A673 (cell line): ENCODE measurements at regions not wholly inside any gene's neighbourhood (a gene's known extent, or its start where the extent isn't known, plus 50 kb on each side); places are given as distances from the start of the nearest gene placed in this dataset.

ENCODE experiments used
- BruUV-seq: library from RNA; stranded (reverse); fragments of 400-500 nt; replicated peaks from 2 replicates; lab custom pipeline; 2021; lab: Mats Ljungman, UMichigan
- CTCF ChIA-PET: fragments of 300-600 bp; sonication (Branson Sonifier 250); formaldehyde crosslinking; loops from one replicate; lab custom pipeline; 2022; ENCODE audit warnings: antibody characterized with exemption; lab: Charles Lee
- POLR2A ChIA-PET: fragments of 300-600 bp; sonication (Branson Sonifier 250); formaldehyde crosslinking; loops from one replicate; lab custom pipeline; 2022; ENCODE audit warnings: antibody characterized with exemption; ENCODE audit not compliant: low non-redundant PET; lab: Charles Lee
- DNase-seq: peaks from one replicate; pipeline ENCODE4 v3.0.0-alpha.2; 2015; ENCODE audit warnings: low spot score
- H3K27ac ChIP-seq: fragments of 200-600 bp; sonication (generic); 2 replicates; pipeline ENCODE4 v1.5.1; 2016; ENCODE audit warnings: mixed run types, low read depth, mild to moderate bottlenecking, mixed read lengths, antibody characterized with exemption, low read length; ENCODE audit not compliant: poor library complexity, severe bottlenecking
- H3K27me3 ChIP-seq: fragments of 200-600 bp; sonication (generic); replicated peaks from 2 replicates; pipeline ENCODE4 v1.6.1; 2017; ENCODE audit warnings: mixed run types, low read depth, mild to moderate bottlenecking, mixed read lengths, antibody characterized with exemption, low read length; ENCODE audit not compliant: insufficient read depth, poor library complexity
- H3K36me3 ChIP-seq: fragments of 200-600 bp; sonication (generic); 2 replicates; pipeline ENCODE4 v1.6.1; 2016; ENCODE audit warnings: mixed run types, mild to moderate bottlenecking, mixed read lengths, antibody characterized with exemption, low read length; ENCODE audit not compliant: insufficient read depth, poor library complexity, severe bottlenecking
- H3K4me1 ChIP-seq: fragments of 200-600 bp; sonication (generic); 2 replicates; pipeline ENCODE4 v1.6.1; 2017; ENCODE audit warnings: mixed run types, mild to moderate bottlenecking, mixed read lengths, antibody characterized with exemption, low read length; ENCODE audit not compliant: insufficient read depth, poor library complexity, severe bottlenecking
- H3K4me3 ChIP-seq: fragments of 200-600 bp; sonication (generic); 2 replicates; pipeline ENCODE4 v1.5.1; 2016; ENCODE audit warnings: low read depth, mixed run types, mild to moderate bottlenecking, mixed read lengths, low read length; ENCODE audit not compliant: poor library complexity, severe bottlenecking
- H3K9me3 ChIP-seq: fragments of 200-600 bp; sonication (generic); 2 replicates; pipeline ENCODE4 v1.6.1; 2016; ENCODE audit warnings: mixed run types, low read depth, mild to moderate bottlenecking, mixed read lengths, antibody characterized with exemption, low read length; ENCODE audit not compliant: poor library complexity, severe bottlenecking
- CTCF ChIP-seq: fragments of 300-800, 200-600 bp; sonication (generic); conservative IDR thresholded peaks from 2 replicates; pipeline ENCODE4 v1.5.1; 2017; ENCODE audit warnings: low read depth, mild to moderate bottlenecking, antibody characterized with exemption, low read length, moderate library complexity, mixed read lengths
- EZH2 ChIP-seq: fragments of 200-600 bp; sonication (generic); IDR thresholded peaks from 2 replicates; pipeline ENCODE4 v1.6.1; 2017; ENCODE audit warnings: borderline replicate concordance, low read depth, mild to moderate bottlenecking, mixed read lengths, antibody characterized with exemption, low read length; ENCODE audit not compliant: poor library complexity, severe bottlenecking
- intact Hi-C: fragments of 100-400 bp; cut with micrococcal nuclease; formaldehyde crosslinking; loops from one replicate; pipeline ENCODE4 v1.10.0; 2022; ENCODE audit not compliant: unreplicated experiment

- no peaks in the 10 kb centered on the region for H3K36me3 ChIP-seq
- no peak overlapping the region for H3K27ac ChIP-seq
- no peaks in the 10 kb centered on the region for H3K27me3 ChIP-seq
- H3K9me3 ChIP-seq, result no peaks in the 10 kb centered on the region
- CTCF ChIA-PET, result no interaction called here
- intact Hi-C loops, result no loop called here
- no peaks in the 10 kb centered on the region for H3K4me1 ChIP-seq
- BruUV-seq, result no TSS peak
- no peak overlapping the region for H3K4me3 ChIP-seq
- no peak for TF ChIP-seq CTCF
- no peak for TF ChIP-seq EZH2
- POLR2A ChIA-PET, result no interaction called here
- no peak for DNase-seq
These were observed 88.4 kb upstream of the CIBAR2 start for GRCh38 chr16:85200471-85201278.

- ChIA-PET POLR2A (no interaction called here), CTCF (no interaction called here)
- H3K36me3 ChIP-seq, result no peaks in the 10 kb centered on the region
- H3K4me3 ChIP-seq, result no peak overlapping the region
- DNase-seq, result no peak
- peak overlapping the region; percentile 47 for H3K27ac ChIP-seq
- intact Hi-C loops, result no loop called here
- no TSS peak for BruUV-seq
- no peaks in the 10 kb centered on the region for H3K9me3 ChIP-seq
- no peaks in the 10 kb centered on the region for H3K27me3 ChIP-seq
- TF ChIP-seq EZH2 (no peak), CTCF (no peak)
- H3K4me1 ChIP-seq, result peaks cover 8% of the 10 kb centered on the region
These were observed 89.3 kb upstream of the CIBAR2 start for GRCh38 chr16:85201574-85201973.

- H3K4me1 ChIP-seq, result peaks cover 9% of the 10 kb centered on the region
- H3K27ac ChIP-seq, result peak overlapping the region; percentile 47
- TF ChIP-seq CTCF (no peak), EZH2 (no peak)
- ChIA-PET POLR2A (no interaction called here), CTCF (no interaction called here)
- H3K9me3 ChIP-seq, result no peaks in the 10 kb centered on the region
- intact Hi-C loops, result no loop called here
- H3K4me3 ChIP-seq, result no peak overlapping the region
- H3K36me3 ChIP-seq, result no peaks in the 10 kb centered on the region
- no TSS peak for BruUV-seq
- H3K27me3 ChIP-seq, result no peaks in the 10 kb centered on the region
- no peak for DNase-seq
These were observed 89.9 kb upstream of the CIBAR2 start for GRCh38 chr16:85202051-85202601.
